ENCODE measurements at regions not wholly inside any gene's neighbourhood (a gene's known extent, or its start where the extent isn't known, plus 50 kb on each side); places are given as distances from the start of the nearest gene placed in this dataset.

DNA sequence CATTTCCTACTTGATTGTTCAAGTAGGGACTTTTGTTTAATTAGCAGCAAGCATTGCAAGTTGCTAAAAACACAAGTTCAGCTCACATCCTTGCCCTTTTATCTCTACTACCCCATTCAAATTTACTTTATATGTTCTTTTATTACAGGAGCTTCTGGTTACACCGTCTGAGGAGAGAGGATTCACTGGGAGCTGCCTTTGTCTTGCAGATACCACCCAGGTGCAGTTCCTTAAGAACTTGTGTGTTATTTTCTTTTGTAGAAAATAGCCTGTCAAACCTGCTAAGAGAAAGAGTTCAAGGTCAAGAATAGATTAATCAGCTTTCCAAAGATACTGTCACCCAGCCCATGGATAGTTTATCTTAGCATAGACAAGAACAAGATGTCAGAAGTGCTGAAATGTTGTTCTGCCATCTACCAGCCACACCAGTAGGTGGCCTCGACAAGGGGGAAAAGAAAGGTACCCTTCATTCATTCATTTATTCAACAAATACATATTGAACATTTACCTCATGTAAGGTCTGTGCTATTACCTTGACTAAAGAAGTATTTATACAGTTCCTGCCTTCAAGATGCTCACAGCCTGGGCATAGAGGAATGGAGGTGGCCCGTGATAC, 750.3 kb downstream of the MAT2B start:
- Histone ChIP-seq H4K12ac (ENCODE audit: low read depth, low read length) (no peak overlapping the region), H3K36me3 (ENCODE audit: control insufficient read depth in 1 of 2, insufficient read depth in 2 of 2, low read length in 2 of 2) (no peaks in the 10 kb centered on the region), H3K9me3 (ENCODE audit: insufficient read depth, low read depth, low read length) (no peaks in the 10 kb centered on the region), H3K27me3 (ENCODE audit: insufficient read depth, low read length) (no peaks in the 10 kb centered on the region), H3K4me1 (ENCODE audit: control insufficient read depth in 1 of 2, insufficient read depth in 2 of 2, low read length in 2 of 2) (no peaks in the 10 kb centered on the region), H4K91ac (ENCODE audit: low read depth, low read length) (no peak overlapping the region), H3K23ac (ENCODE audit: low read length) (no peak overlapping the region), H3K4me3 (ENCODE audit: low read depth, low read length) (no peak overlapping the region), H4K8ac (ENCODE audit: low read depth, low read length) (no peak overlapping the region), H3K18ac (ENCODE audit: low read length) (no peak overlapping the region), H3K9ac (ENCODE audit: low read length) (no peak overlapping the region), H2BK12ac (ENCODE audit: low read length) (no peak overlapping the region), H2AK5ac (ENCODE audit: low read length) (no peak overlapping the region), H3K4ac (ENCODE audit: low read depth, low read length) (no peak overlapping the region), H3K79me2 (ENCODE audit: control insufficient read depth, insufficient read depth, low read length, poor library complexity) (no peaks in the 10 kb centered on the region), H3K27ac (ENCODE audit: low read depth, low read length) (no peak overlapping the region), H3K4me2 (ENCODE audit: low read length) (no peak overlapping the region), H3K14ac (ENCODE audit: low read length) (no peak overlapping the region), H2BK120ac (ENCODE audit: insufficient read depth, low read length, poor library complexity) (no peak overlapping the region), H3K79me1 (ENCODE audit: low read length) (no peaks in the 10 kb centered on the region), H2AFZ (ENCODE audit: insufficient read depth, low read length, poor library complexity) (no peak overlapping the region), H2BK5ac (ENCODE audit: low read depth, low read length, poor library complexity) (no peak overlapping the region)
- no CpG with 5 or more reads among the region's 3 CpGs for WGBS (ENCODE audit: extremely low coverage, insufficient coverage, insufficient read length)
- no peak for DNase-seq

DNA sequence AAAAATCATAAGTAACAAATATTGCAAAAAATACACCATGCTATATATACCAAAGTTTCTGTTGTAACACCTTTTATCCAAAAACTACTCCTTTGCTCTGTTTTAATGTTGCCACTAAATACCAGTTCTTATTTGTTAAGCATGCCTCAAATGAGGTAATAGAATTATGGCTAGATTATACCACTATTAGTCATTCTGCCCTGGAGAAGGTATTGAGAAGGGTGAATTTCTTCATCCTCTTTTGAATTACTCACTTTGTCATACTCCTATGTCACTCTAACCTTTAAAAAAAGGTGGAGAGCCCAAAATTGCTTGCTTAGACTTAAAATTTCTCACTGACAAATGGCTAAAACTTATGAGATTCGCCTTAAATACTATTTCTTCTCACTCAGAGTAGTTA, 750.9 kb downstream of the MAT2B start:
- Histone ChIP-seq H3K79me2 (ENCODE audit: control insufficient read depth, insufficient read depth, low read length, poor library complexity) (no peaks in the 10 kb centered on the region), H3K27ac (ENCODE audit: low read depth, low read length) (no peak overlapping the region), H3K27me3 (ENCODE audit: insufficient read depth, low read length) (no peaks in the 10 kb centered on the region), H2BK12ac (ENCODE audit: low read length) (no peak overlapping the region), H3K9ac (ENCODE audit: low read length) (no peak overlapping the region), H3K4me2 (ENCODE audit: low read length) (no peak overlapping the region), H2AFZ (ENCODE audit: insufficient read depth, low read length, poor library complexity) (no peak overlapping the region), H3K36me3 (ENCODE audit: control insufficient read depth in 1 of 2, insufficient read depth in 2 of 2, low read length in 2 of 2) (no peaks in the 10 kb centered on the region), H2BK5ac (ENCODE audit: low read depth, low read length, poor library complexity) (no peak overlapping the region), H3K4me3 (ENCODE audit: low read depth, low read length) (no peak overlapping the region), H2BK120ac (ENCODE audit: insufficient read depth, low read length, poor library complexity) (no peak overlapping the region), H3K23ac (ENCODE audit: low read length) (no peak overlapping the region), H2AK5ac (ENCODE audit: low read length) (no peak overlapping the region), H3K4me1 (ENCODE audit: control insufficient read depth in 1 of 2, insufficient read depth in 2 of 2, low read length in 2 of 2) (no peaks in the 10 kb centered on the region), H4K8ac (ENCODE audit: low read depth, low read length) (no peak overlapping the region), H3K14ac (ENCODE audit: low read length) (no peak overlapping the region), H4K91ac (ENCODE audit: low read depth, low read length) (no peak overlapping the region), H3K18ac (ENCODE audit: low read length) (no peak overlapping the region), H3K4ac (ENCODE audit: low read depth, low read length) (no peak overlapping the region), H3K9me3 (ENCODE audit: insufficient read depth, low read depth, low read length) (no peaks in the 10 kb centered on the region), H4K12ac (ENCODE audit: low read depth, low read length) (no peak overlapping the region), H3K79me1 (ENCODE audit: low read length) (no peaks in the 10 kb centered on the region)
- DNase-seq = peak in 1 of 2 donors; percentile 0
- no CpG with 5 or more reads among the region's 1 CpG for WGBS (ENCODE audit: extremely low coverage, insufficient coverage, insufficient read length)

- Histone ChIP-seq H2BK120ac (ENCODE audit: insufficient read depth, low read length, poor library complexity) (no peak overlapping the region), H3K36me3 (ENCODE audit: control insufficient read depth in 1 of 2, insufficient read depth in 2 of 2, low read length in 2 of 2) (no peaks in the 10 kb centered on the region), H4K8ac (ENCODE audit: low read depth, low read length) (no peak overlapping the region), H3K23ac (ENCODE audit: low read length) (no peak overlapping the region), H2AK5ac (ENCODE audit: low read length) (no peak overlapping the region), H2AFZ (ENCODE audit: insufficient read depth, low read length, poor library complexity) (no peak overlapping the region), H3K4me3 (ENCODE audit: low read depth, low read length) (no peak overlapping the region), H4K91ac (ENCODE audit: low read depth, low read length) (no peak overlapping the region), H3K14ac (ENCODE audit: low read length) (no peak overlapping the region), H3K18ac (ENCODE audit: low read length) (no peak overlapping the region), H3K4ac (ENCODE audit: low read depth, low read length) (no peak overlapping the region), H3K27ac (ENCODE audit: low read depth, low read length) (no peak overlapping the region), H3K4me2 (ENCODE audit: low read length) (no peak overlapping the region), H3K27me3 (ENCODE audit: insufficient read depth, low read length) (no peaks in the 10 kb centered on the region), H3K79me2 (ENCODE audit: control insufficient read depth, insufficient read depth, low read length, poor library complexity) (no peaks in the 10 kb centered on the region), H2BK5ac (ENCODE audit: low read depth, low read length, poor library complexity) (no peak overlapping the region), H2BK12ac (ENCODE audit: low read length) (no peak overlapping the region), H3K79me1 (ENCODE audit: low read length) (no peaks in the 10 kb centered on the region), H3K9ac (ENCODE audit: low read length) (no peak overlapping the region), H3K4me1 (ENCODE audit: control insufficient read depth in 1 of 2, insufficient read depth in 2 of 2, low read length in 2 of 2) (no peaks in the 10 kb centered on the region), H3K9me3 (ENCODE audit: insufficient read depth, low read depth, low read length) (no peaks in the 10 kb centered on the region), H4K12ac (ENCODE audit: low read depth, low read length) (no peak overlapping the region)
- no peak for DNase-seq
- WGBS (ENCODE audit: extremely low coverage, insufficient coverage, insufficient read length) = no CpG with 5 or more reads among the region's 2 CpGs
Measured at GRCh38 chr5:164256954-164257353, 751.5 kb downstream of the MAT2B start.

- no peak overlapping the region for H3K4me2 ChIP-seq (ENCODE audit: low read length)
- no peaks in the 10 kb centered on the region for H3K4me1 ChIP-seq (ENCODE audit: control insufficient read depth in 1 of 2, insufficient read depth in 2 of 2, low read length in 2 of 2)
- H2BK5ac ChIP-seq (ENCODE audit: low read depth, low read length, poor library complexity) = no peak overlapping the region
- no peaks in the 10 kb centered on the region for H3K27me3 ChIP-seq (ENCODE audit: insufficient read depth, low read length)
- H3K79me2 ChIP-seq (ENCODE audit: control insufficient read depth, insufficient read depth, low read length, poor library complexity) = no peaks in the 10 kb centered on the region
- no peaks in the 10 kb centered on the region for H3K79me1 ChIP-seq (ENCODE audit: low read length)
- H2AK5ac ChIP-seq (ENCODE audit: low read length) = no peak overlapping the region
- H3K14ac ChIP-seq (ENCODE audit: low read length) = no peak overlapping the region
- H2BK12ac ChIP-seq (ENCODE audit: low read length) = no peak overlapping the region
- H2AFZ ChIP-seq (ENCODE audit: insufficient read depth, low read length, poor library complexity) = no peak overlapping the region
- no peak for DNase-seq
- no peak overlapping the region for H3K18ac ChIP-seq (ENCODE audit: low read length)
- H3K4ac ChIP-seq (ENCODE audit: low read depth, low read length) = no peak overlapping the region
- no peaks in the 10 kb centered on the region for H3K9me3 ChIP-seq (ENCODE audit: insufficient read depth, low read depth, low read length)
- WGBS (ENCODE audit: extremely low coverage, insufficient coverage, insufficient read length) = no CpG with 5 or more reads among the region's 1 CpG
- no peak overlapping the region for H3K27ac ChIP-seq (ENCODE audit: low read depth, low read length)
- H2BK120ac ChIP-seq (ENCODE audit: insufficient read depth, low read length, poor library complexity) = no peak overlapping the region
- H4K8ac ChIP-seq (ENCODE audit: low read depth, low read length) = no peak overlapping the region
- no peak overlapping the region for H4K12ac ChIP-seq (ENCODE audit: low read depth, low read length)
- H3K9ac ChIP-seq (ENCODE audit: low read length) = no peak overlapping the region
- H3K36me3 ChIP-seq (ENCODE audit: control insufficient read depth in 1 of 2, insufficient read depth in 2 of 2, low read length in 2 of 2) = no peaks in the 10 kb centered on the region
- no peak overlapping the region for H3K23ac ChIP-seq (ENCODE audit: low read length)
- no peak overlapping the region for H3K4me3 ChIP-seq (ENCODE audit: low read depth, low read length)
- no peak overlapping the region for H4K91ac ChIP-seq (ENCODE audit: low read depth, low read length)
Measured at GRCh38 chr5:164265566-164265965, 760.1 kb downstream of the MAT2B start.

All from trophoblast cell (in vitro differentiated cells and primary cell).